OCI-M2 (cell line): ENCODE measurements at regions not wholly inside any gene's neighbourhood (a gene's known extent, or its start where the extent isn't known, plus 50 kb on each side); places are given as distances from the start of the nearest gene placed in this dataset.
"Not testable (repeated sequence)": the region's sequence is repeated elsewhere in the genome, so short reads cannot be mapped to it uniquely, and the experiment has no call there.

ENCODE experiments used
- DNase-seq: peaks from one replicate; lab custom pipeline; 2025; ENCODE audit not compliant: unreplicated experiment; lab: John Stamatoyannopoulos, UW

DNA sequence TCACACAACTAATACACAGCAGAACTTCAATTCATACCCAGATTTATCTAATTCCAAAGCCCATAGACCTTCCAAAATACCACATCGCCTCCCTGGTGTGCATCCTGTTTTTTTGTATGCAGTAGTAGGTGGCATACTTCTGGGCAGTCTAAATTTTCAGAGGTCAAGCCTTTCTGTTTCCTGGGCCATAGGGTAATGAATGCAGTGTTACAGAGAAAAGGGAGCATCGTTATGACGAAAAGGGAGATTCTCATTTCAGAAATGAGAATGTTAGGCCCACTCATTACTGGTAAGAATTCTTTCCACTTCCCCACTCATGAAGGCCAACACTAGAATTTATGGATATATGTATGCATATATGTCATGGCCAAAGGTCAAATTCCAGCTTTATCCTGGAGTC lies 267.8 kb upstream of the ASIC2 start:
- no peak for DNase-seq

DNA sequence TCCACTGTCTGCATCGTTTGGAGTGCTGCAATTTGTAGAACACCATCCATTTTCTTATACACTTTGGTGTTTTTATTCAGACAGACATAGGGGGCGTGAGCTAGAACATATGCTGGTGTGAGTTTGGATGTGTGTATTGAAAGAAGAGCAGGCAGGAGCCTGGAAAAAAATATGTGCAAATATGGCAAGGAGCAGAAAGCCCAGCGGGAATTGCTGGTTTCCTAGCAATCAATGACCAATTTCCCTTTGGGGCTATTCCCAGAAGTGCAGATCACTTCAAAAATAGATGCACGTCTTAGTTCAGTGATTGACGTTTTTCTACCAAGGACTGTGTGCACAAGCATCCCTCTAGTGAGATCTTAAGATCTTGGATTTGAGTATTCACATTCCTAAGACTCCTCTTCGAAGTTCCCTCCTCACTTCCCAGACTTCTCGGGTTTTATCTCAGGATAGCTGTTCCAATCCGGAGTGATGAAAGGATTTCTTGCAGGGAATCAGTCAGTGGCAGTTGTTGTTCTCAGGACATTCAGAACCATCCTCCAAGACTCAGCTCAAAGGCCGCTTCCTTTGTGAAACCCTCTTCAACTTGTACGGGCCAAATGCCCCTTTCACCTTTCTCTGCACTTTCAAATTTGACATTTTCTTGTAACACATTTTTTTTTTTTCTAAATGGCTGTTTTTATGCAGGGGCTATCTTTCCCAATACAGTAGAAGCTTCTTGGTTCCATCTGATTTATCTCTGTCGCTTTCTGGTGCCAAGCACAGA lies 268.7 kb upstream of the ASIC2 start:
- no peak for DNase-seq

DNA sequence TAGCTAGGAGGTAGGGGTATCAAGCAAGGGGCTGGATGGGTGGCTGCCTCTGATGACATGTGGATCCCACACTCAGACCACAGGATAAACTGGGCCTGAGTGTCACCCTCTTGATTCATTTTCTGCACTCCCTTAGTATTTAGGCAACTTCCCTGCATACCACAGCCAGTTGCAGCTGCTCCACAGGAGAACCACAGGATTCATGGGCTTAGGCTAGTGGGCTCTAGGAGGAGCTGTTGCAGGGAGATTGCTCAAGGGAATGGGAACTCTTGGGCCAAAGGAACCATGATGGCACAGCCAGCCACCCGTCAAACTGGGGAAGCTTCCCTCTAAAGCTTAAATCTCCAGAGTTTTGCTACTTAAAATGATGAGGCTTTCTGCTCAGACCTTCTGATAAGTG lies 269.7 kb upstream of the ASIC2 start:
- DNase-seq = no peak

DNA sequence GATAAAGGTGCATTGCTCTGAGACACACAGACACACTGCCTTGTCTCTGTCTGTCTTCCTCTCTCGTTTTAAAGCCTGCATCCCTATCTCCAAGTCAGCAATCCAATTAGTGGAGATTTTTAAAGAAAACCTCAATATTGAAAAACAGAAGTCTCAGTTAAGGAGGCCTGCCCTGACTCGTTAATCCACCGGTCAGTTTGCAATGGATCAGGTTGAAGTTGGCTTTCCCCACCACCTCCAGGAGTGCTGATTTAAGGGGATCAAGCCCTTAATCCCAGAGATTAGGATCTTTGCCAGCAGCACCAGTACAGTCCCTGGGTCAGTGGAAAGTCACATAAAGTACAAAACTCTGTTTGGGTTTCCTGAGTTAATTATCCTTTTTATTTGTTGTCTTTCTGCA lies 271.1 kb upstream of the ASIC2 start:
- DNase-seq = no peak

DNA sequence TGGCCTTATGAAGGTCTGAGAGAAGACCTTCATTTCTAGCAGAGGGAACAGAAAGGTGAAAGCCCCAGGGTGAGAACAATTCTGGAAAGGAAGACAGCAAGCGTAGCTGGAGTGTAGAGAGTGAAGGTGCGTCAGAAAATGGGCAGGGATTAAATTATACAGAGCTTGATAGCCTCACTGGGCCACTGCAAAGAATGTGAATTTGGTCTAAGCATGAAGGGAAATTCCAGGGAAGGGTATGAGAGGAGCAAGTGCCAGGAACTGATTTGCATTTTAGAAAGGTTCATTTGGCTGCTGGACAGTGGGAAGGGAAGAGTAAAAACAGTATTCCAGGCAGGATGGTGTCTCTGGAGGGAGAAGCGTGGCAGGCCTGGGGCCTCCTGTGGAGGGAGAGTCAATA lies 274.1 kb upstream of the ASIC2 start:
- no peak for DNase-seq

DNA sequence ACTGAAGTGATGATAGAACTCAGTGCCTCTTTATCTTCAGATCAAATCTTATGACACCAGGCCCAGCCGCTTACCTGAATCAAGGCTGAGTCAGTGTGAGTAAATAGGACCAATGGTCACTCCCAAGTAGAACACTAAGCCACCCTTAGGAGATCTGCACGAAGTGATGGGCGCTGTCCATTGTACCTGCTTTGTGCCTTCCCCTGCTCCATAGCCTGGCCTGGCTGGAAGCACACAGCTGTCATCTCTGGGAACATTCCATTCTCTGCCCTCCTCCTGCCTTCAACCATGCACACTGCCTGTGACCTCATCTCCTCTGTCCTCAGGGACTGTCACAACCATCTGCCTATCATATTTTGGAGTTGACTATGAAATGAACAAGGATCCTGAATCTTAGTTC lies 279.5 kb upstream of the ASIC2 start:
- DNase-seq = no peak

DNA sequence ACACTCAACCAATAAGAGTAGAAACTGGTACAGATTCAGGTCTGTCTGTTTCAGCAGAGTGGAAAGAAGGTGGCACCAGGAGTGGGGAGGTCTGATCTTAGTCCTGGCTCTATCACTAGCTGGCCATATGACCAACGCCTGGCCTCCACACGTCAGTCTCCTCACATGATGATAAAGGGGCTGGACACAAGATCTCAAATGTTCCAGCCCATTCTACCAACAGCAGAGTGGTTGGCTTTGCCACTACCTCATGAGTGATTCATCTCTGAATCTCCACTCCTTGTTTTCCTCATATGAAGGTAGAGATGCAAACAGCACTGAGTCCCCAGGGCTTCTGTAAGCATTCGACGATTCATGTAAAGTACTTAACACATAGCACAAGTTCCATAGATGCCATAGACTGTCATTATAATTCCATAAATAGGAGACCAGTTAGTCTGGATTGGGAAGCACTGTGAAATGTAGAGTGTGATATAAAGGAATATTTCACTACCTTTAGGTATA lies 281.9 kb upstream of the ASIC2 start:
- DNase-seq = no peak

DNA sequence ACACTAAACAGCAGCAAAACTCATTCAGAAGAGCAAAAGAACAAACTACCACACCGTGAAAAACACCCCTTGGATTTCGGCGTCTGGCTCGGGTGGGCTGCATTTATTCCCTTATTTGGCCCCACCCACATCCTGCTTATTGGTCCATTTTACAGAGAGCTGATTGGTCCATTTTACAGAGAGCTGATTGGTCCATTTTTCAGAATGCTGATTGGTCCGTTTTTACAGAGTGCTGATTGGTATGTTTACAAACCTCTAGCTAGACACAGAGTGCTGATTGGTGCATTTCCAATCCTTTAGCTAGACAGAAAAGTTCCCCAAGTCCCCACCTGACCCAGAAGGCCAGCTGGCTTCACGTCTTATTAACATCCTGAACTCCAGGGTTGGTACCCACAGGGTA lies 286.6 kb upstream of the ASIC2 start:
- DNase-seq = not testable (repeated sequence)

DNA sequence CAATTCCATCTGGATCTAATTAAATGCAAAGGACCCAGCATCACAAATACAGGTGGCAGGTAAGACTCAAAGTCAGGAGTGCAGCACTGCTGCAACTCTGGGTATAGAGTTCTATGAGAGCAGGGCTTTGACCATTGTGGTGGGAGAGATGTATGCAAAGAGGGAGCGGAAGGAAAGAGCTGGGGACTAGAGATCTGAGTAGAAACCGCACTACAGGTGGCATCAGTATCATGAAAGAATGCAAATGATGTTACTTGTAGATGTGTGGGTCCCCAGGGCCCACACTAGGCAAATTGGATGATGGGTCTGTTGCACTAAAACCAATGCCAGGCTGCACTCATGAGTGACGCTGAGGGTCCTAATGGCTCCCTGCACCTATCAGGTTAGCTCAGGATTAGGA lies 287.1 kb upstream of the ASIC2 start:
- no peak for DNase-seq

DNA sequence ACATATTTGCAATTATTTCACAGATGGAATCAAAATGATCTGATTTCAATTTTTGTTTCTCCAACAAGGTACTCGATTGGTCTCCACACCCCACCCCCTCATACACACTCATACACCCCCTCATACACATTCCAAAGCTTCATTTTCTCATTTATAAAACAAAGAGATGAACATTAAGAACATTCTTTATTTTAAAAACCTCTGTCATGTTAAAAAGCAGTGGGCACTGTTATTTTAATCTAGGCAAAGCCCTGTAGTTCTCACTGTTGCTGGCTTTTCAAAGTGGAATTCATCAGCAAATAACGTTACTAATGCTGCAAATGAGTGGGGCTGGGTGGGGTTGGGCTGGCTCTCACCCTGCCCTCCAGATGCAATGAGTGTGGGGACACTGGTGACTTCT lies 289.6 kb upstream of the ASIC2 start:
- DNase-seq = no peak

DNA sequence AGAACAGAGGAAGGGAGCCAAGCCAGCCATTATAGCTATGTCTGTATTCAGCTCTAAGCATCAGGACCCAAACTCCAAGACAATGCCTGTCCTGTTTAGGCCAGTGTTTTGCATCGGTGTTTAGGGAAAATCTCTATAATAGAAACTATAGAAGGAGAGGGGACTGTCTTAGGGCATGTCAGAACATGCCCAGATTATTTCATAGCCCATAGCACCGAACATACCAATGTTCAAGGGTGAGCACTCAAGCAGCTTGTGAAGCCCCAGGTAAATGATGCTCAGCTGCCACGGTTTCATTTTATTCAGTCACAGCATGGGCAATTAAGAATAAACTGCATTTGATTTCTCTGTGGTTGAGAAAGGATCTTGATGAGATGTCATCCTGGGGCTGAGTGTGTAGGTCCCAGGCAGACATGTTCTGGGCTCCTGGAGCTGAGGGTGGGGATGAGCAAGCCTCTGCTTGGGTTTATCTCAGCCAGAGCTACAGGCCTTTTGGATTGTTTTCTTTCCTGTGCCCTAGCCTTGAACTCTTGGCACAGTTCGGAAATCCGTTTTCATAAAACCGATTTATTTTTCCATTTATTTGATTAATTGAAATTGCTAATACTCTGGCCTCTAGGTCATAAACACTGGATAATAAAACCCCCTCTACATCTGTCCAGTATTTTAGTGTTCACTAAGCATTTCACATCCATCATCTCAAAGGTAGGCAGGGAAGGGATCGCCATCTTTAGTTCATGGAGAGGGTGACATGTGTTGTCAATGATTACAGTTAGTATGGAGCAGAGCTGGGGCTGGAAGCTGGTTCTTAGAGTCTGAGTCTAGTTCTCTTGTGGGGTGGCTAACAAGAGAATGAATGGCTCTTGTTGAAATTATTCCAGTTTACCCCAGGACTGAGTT lies 290.7 kb upstream of the ASIC2 start:
- DNase-seq = no peak

DNA sequence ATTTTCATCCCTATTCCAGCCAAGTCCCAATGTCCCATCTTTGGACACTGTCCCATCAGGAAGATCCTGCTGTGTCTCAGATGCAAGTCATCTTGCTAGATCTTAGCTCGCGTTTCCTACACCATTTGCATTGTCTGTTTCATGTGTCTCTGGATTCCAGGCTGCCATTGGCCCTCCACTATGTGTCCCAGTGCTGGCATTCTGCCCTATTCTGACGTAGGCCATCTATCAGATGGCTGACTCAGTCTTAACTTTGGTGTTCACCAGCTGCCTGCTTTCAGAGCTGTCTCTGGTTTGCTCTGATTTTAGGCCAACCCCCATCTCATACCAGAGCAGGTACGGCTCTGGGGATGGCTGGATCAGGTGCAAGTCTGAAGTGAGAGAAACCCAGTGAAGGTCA lies 300.9 kb upstream of the ASIC2 start:
- DNase-seq = no peak

DNA sequence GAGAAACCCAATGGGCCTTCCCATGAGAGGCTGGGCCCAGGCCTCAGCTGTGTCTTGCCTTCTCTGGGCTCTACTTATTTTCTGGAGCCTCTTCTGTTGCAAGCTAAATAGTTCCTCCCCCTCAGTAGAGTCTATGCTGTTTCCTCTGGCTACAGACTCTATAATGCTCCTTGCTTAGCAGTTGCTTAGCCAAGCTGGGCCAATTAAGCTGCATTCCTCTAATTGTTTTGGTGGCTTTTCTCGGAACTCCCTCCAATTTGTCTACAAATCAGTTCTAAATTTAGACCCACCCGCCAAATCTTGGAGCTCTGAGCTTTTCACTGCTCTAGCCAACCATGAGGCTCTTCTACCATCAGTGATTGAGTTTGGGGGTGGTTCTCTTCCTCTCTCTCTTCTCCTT lies 302.7 kb upstream of the ASIC2 start:
- no peak for DNase-seq

DNA sequence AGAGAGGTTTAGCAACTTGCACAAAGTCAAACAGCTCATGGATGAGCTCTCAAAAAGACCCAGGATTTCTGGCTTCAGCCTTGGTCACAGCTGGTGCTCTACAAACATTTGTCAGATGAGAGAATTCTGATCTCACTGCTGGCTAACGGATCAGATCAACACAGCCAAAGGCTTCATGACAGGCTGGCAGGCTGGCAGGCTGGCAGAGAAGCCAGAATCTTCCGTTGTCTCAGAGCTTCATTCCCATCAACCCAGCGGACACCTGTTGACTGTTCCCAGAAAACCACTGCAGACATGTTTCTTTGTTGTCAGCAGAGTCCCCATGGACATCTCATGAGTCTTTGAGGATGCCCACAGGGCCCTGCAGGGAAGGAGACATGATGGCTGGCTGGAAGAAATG lies 303.8 kb upstream of the ASIC2 start:
- DNase-seq = no peak

DNA sequence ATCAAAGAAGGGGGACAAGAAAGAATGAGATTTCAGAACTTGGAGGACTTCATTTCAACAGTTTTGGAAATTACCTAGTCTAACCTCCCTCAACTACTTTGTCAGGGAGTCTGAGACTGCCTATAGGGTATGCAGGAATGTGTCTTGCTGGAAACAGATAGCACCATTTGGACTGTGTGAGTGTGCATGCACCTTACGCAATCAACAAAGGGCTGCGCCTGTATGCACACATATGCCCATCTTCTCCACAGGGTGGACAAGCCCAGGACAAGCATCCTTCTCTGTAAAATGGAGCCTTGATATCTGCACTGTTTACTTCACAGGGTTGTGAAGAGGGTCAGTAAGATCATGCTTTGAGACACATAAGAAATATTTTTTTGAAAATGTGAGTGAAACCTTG lies 305.7 kb upstream of the ASIC2 start:
- no peak for DNase-seq

DNA sequence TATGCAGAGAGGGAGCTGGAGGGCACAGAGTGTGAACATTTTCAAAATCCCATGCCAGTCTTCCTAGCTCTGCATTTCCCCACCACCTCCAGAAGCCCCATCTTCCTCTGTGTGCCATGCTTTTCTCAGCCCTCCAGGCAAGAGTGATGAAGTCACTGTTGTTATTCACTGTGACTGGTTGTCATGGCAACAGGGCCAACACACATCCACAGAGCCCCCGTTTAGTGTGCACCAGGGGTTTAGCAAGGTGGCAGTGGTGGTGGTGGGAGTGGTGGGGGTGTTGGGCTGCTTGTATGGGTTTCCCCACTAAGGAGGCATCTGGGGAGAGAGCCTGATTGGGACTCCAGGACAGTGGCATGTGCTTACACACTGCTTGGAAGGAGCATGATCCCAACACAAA lies 309.9 kb upstream of the ASIC2 start:
- no peak for DNase-seq

DNA sequence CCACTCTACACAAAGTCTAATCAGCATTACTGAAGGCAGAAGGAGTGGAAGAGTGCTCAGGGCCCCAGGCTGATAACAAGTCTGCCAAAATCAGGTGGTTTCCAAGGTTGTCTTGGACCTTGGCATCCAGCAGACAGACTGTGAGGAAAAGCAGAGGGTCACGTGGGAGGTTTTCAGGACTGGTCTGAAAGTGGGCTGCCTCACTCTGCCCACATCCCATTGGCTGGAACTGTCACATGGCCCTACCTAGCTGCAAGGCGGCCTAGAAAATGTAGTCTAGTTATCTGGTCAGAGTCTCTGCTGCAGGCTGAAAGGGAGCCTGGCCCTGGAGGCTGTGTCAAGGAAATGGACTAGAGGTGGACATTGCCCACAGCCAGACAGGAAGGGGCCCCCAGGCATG lies 310.7 kb upstream of the ASIC2 start:
- DNase-seq = no peak

DNA sequence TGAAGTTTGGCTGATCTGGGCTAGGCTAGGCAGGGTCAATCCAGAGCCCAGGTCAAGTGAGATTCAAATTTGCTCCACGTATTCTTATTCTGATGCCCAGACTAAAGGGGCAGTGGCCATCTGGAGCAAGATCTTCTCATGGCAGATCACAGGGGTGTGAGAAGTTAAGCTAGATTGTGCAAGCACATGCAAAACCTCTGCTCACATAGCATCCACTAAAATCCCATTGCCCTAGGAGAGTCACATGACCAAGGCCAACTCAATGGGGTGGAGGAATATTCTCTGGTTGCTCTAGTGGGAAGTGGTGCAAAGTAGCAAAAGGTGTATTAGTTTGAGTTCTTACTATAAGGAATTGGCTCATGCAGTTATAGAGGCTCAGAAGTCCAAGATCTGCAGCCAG lies 318.4 kb upstream of the ASIC2 start:
- no peak for DNase-seq

DNA sequence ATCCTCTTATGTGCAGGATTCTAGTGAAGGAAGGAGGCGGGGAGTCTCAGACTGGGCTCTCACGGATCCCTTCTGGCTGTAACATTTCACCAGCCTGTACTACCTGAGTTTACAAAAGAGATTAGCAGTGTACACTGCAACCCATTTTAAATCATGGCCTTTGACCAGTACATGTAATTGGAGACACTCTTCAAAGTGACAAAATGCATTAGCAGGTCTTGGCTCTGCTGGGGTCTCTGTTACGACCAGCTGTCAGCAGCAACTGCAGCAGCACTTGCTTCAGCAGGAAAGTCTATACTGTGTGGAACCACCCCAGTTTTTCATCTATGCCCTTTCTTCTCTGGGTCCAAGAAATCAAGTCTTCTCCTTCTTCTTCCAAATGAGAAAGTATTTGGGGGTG lies 322.8 kb upstream of the ASIC2 start:
- DNase-seq = no peak

DNA sequence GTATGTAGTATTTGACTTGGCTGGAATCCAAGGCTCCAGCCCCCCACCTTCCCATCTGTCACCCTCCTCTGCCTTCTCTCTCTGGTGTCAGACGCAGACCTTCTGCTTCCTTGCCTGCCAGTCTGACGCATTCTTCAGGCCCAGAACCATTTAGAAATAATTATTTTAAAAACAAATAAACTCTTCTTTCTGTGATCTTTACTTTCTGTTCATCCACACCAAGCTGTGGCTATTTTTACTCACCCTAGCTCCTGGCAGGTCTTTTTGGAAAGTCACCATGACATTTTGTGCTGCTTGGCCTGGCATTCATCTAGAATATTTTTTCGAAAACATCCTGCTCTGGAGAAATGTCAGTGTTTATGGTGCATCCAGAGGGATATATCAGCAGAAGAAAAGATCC lies 330.7 kb upstream of the ASIC2 start:
- DNase-seq = no peak

DNA sequence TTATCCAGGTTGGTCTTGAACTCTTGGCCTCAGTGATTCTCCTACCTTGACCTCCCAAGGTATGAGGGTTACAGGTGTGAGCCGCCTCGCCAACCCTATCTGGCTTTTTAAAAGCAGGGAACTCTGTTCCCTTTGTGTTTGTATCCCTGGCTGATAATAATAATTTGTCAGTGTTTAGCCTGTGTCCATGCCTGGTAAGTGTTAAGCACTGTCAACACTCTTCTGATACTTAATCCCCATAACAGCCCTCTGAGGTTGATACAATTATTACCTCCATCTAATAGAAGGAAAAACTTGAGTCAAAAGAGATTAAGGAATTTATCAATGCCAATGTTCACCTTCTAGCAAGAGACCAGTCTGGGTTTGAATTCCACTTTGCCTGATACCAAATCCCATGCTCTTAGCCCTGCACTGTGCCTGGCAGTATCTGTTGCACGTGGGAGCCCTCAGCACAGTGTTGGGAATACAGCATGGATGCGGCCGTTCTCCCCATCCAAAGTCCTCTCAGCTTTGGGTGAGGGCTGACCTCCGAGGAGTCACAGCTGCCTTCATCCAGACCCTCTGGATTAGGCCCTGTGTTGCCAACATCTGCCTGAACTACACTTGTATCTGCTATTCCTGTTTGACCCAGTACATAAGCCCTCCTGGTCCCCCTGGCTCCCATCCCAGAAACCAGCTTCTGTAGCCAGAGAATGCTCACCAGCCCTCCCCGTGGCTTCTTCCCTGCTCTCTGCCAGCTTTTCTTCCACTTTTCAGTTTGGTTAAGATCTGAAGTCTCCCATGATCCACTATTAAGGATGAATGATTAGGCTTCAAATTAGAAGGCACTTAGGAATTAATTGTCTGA lies 335.6 kb upstream of the ASIC2 start:
- DNase-seq = no peak
